Keratinocyte (primary cell): ENCODE measurements at regions not wholly inside any gene's neighbourhood (a gene's known extent, or its start where the extent isn't known, plus 50 kb on each side); places are given as distances from the start of the nearest gene placed in this dataset.

Experiments
- DNase-seq: peaks from one replicate; pipeline ENCODE4 v3.0.0-alpha.2; 2011; ENCODE audit warnings: low read depth, missing footprints, low spot score
- FAIRE-seq: peaks from 2 replicates; lab custom pipeline; 2011; peaks lifted over from hg19 to GRCh38; lab: Jason Lieb, UNC
- H2AFZ ChIP-seq: 2 replicates; pipeline ENCODE4 v1.6.0; 2012; ENCODE audit warnings: low read length, control low read depth, inconsistent platforms; ENCODE audit not compliant: control insufficient read depth
- H3K27ac ChIP-seq: 2 replicates; pipeline ENCODE4 v1.5.1; 2011; ENCODE audit warnings: low read length; ENCODE audit not compliant: control insufficient read depth, insufficient read depth
- H3K27me3 ChIP-seq: 3 replicates; pipeline ENCODE4 v1.6.0; 2011; ENCODE audit warnings: low read length; ENCODE audit not compliant: control insufficient read depth, insufficient read depth; ENCODE audit errors: extremely low read depth
- H3K36me3 ChIP-seq, 2 experiments: 2 replicates in 1 of 2; 3 replicates in 1 of 2; pipeline ENCODE4 v1.5.1; 2011; ENCODE audit warnings: low read length in 2 of 2, mild to moderate bottlenecking in 1 of 2; ENCODE audit not compliant: control insufficient read depth in 2 of 2, insufficient read depth in 2 of 2; ENCODE audit errors: extremely low read depth in 1 of 2
- H3K4me1 ChIP-seq: 3 replicates; pipeline ENCODE4 v1.5.1; 2011; ENCODE audit warnings: low read length; ENCODE audit not compliant: control insufficient read depth, insufficient read depth; ENCODE audit errors: extremely low read depth
- H3K4me2 ChIP-seq: 3 replicates; pipeline ENCODE4 v1.6.0; 2011; ENCODE audit warnings: low read depth, low read length; ENCODE audit not compliant: control insufficient read depth, insufficient read depth; ENCODE audit errors: extremely low read depth
- H3K4me3 ChIP-seq, 3 experiments: fragments of 200-600 bp in 1 of 3; sonication (generic) in 1 of 3; 2 replicates in 2 of 3; 3 replicates in 1 of 3; pipeline ENCODE4 v1.5.1; 2011 to 2016; ENCODE audit warnings: low read length in 3 of 3, mild to moderate bottlenecking in 3 of 3, control low read depth in 2 of 3, inconsistent platforms in 1 of 3, low read depth in 1 of 3, mixed read lengths in 1 of 3, mixed run types in 1 of 3, moderate library complexity in 1 of 3; ENCODE audit not compliant: control insufficient read depth in 2 of 3, insufficient read depth in 2 of 3; ENCODE audit errors: extremely low read depth in 1 of 3
- H3K79me2 ChIP-seq: 2 replicates; pipeline ENCODE4 v1.6.0; 2012; ENCODE audit warnings: low read length; ENCODE audit not compliant: control insufficient read depth, insufficient read depth
- H3K9ac ChIP-seq: 3 replicates; pipeline ENCODE4 v1.6.0; 2011; ENCODE audit warnings: low read length; ENCODE audit not compliant: control insufficient read depth, insufficient read depth; ENCODE audit errors: extremely low read depth
- H3K9me1 ChIP-seq: 3 replicates; pipeline ENCODE4 v1.6.0; 2011; ENCODE audit warnings: low read length; ENCODE audit not compliant: control insufficient read depth, insufficient read depth; ENCODE audit errors: extremely low read depth
- H3K9me3 ChIP-seq: 2 replicates; pipeline ENCODE4 v1.5.1; 2012; ENCODE audit warnings: low read depth, low read length; ENCODE audit not compliant: control insufficient read depth
- H4K20me1 ChIP-seq: 3 replicates; pipeline ENCODE4 v1.6.0; 2011; ENCODE audit warnings: low read length; ENCODE audit not compliant: control insufficient read depth, insufficient read depth; ENCODE audit errors: extremely low read depth
- CTCF ChIP-seq, 3 experiments: IDR thresholded peaks in 1 of 3; conservative IDR thresholded peaks in 1 of 3; optimal IDR thresholded peaks in 1 of 3; 2 replicates in 2 of 3; 3 replicates in 1 of 3; pipeline versions ENCODE3 to v1.5.1; 2011; ENCODE audit warnings: low read length in 3 of 3, mild to moderate bottlenecking in 3 of 3, moderate library complexity in 2 of 3, control low read depth in 1 of 3, inconsistent platforms in 1 of 3; ENCODE audit not compliant: insufficient read depth in 2 of 3; ENCODE audit errors: extremely low read depth in 1 of 3
- EZH2 ChIP-seq: IDR thresholded peaks from one replicate; pipeline ENCODE4 v1.6.1; 2012; ENCODE audit warnings: inconsistent platforms, mild to moderate bottlenecking, low read length, moderate library complexity
- dilution Hi-C: fragments of 300-500 bp; cut with MboI; formaldehyde crosslinking; loops from one replicate; pipeline ENCODE4 v1.7.0; 2020; ENCODE audit warnings: low sequenced_read_pairs; ENCODE audit not compliant: extremely low pct_ligation_motif_present

GRCh38 chr17:77863814-77864161 is 94.7 kb upstream of the TNRC6C start:
- no peak overlapping the region for H3K4me3 ChIP-seq
- dilution Hi-C loops = no loop called here
- H3K27me3 ChIP-seq = peaks cover 16% of the 10 kb centered on the region
- H2AFZ ChIP-seq = no peak overlapping the region
- no peaks in the 10 kb centered on the region for H3K9me1 ChIP-seq
- H3K79me2 ChIP-seq = no peaks in the 10 kb centered on the region
- H3K36me3 ChIP-seq = no peaks in the 10 kb centered on the region
- DNase-seq (no peak), FAIRE-seq (no peak)
- TF ChIP-seq CTCF (optimal IDR thresholded peaks at IDR 0.05 in 1 of 3, IDR thresholded peaks at IDR 0.05 in 1 of 3, conservative IDR thresholded peaks at IDR 0.05 in 1 of 3; ENCODE audit: extremely low read depth in 1 of 3, insufficient read depth in 2 of 3, low read length in 3 of 3) (no peak), EZH2 (no peak)
- H3K4me2 ChIP-seq = no peak overlapping the region
- no peak overlapping the region for H3K9ac ChIP-seq
- H3K9me3 ChIP-seq = no peaks in the 10 kb centered on the region
- no peak overlapping the region for H3K27ac ChIP-seq
- no peaks in the 10 kb centered on the region for H4K20me1 ChIP-seq
- no peaks in the 10 kb centered on the region for H3K4me1 ChIP-seq

GRCh38 chr17:77864234-77865111 is 94.0 kb upstream of the TNRC6C start:
- DNase-seq = no peak
- FAIRE-seq = no peak
- dilution Hi-C loops = no loop called here
- no peak for TF ChIP-seq EZH2
- TF ChIP-seq CTCF (optimal IDR thresholded peaks at IDR 0.05 in 1 of 3, IDR thresholded peaks at IDR 0.05 in 1 of 3, conservative IDR thresholded peaks at IDR 0.05 in 1 of 3; ENCODE audit: extremely low read depth in 1 of 3, insufficient read depth in 2 of 3, low read length in 3 of 3) = no peak
- Histone ChIP-seq H3K9ac (no peak overlapping the region), H4K20me1 (no peaks in the 10 kb centered on the region), H3K4me3 (no peak overlapping the region), H3K9me1 (no peaks in the 10 kb centered on the region), H3K4me1 (no peaks in the 10 kb centered on the region), H3K9me3 (no peaks in the 10 kb centered on the region), H3K36me3 (no peaks in the 10 kb centered on the region), H3K27ac (no peak overlapping the region), H3K79me2 (no peaks in the 10 kb centered on the region), H2AFZ (no peak overlapping the region), H3K4me2 (no peak overlapping the region), H3K27me3 (peaks cover 16% of the 10 kb centered on the region)
